GM19043 (cell line): ENCODE measurements at regions not wholly inside any gene's neighbourhood (a gene's known extent, or its start where the extent isn't known, plus 50 kb on each side); places are given as distances from the start of the nearest gene placed in this dataset.

Experiments used
- ATAC-seq: cut with Tn5 transposase; IDR thresholded peaks from one replicate; pipeline ENCODE4 v1.9.1; 2021; ENCODE audit warnings: low read depth; ENCODE audit not compliant: unreplicated experiment

DNA sequence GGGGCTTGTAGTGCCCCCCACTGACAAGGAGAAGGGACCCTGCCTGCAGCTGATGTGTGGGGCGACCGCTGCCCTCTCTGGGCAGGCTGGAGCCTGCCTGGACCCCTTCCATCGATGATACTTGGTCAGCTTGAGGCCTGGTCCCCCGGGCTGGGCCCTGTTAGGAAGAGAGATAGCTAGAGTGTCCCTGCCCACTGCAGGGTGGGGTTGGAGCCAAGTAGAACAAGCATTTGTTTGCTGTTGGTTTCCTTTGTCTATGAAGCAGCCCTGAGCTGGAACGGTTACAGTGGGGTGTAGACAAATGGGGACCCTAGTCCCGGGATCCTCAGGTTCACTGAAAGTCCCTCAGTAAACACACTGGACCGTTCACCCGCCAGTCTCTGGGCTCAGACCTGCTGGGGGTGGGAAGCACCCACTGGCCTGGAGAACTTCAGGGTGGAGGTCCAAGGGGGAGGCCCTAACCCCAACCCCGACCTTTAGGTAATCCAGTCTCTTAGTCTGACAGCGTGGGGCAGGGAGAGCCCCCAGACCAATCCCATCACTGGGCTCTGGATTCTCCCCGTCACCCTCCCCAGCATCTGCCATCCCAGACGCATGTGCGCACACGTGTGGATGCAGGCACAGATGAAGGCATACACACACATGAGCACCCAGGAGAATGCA is 204.8 kb upstream of the ZNF536 start:
- no peak for ATAC-seq

DNA sequence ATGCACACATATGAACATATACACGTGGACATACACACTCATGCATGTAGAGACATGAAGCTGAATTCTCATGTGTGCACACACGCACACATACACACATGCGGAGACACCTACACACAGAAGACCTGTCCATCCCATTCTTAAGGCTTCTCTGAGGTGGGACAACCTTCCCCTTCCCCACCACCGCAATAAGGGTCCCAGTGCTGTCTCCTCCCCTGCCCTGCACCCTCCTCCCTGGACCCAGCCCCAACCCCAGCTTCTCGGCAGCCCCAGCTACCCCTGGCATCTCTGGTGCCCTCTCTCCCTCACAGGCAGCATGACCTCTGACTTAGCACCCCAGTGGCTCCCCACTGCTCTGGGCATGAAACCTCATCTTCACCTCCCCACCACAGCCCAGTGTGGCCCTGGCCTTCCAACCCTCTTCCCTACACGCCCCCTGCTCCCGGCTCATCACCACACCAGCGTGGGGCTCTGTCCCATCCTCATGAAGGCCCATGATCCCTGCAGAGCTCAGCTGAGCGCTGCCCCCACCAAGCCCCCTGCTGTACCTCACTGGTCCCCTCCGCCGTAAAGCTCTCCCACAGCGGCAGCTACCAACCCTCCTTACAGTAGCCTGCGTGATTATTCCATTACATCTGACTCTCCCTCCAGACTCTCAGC is 204.1 kb upstream of the ZNF536 start:
- no peak for ATAC-seq

DNA sequence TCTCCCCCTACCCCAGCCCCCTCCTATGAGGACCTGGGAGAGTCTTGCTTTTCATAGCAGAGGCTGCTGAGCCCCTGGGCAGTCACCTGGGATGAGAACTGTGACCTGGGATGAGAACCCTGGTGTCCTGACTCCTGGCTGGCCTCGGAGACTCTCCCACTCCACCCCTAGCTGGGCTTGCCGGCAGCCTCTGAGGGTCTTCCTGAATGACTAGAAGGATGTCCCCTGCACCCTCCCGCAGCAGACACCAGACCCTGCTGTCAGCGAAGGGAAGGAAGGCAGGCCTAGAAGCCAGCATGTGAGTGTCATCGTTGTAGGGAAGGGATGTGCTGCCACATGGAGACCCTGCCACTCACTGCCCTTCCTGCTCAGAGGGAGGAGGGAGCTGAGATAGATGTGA is 203.4 kb upstream of the ZNF536 start:
- ATAC-seq = no peak

DNA sequence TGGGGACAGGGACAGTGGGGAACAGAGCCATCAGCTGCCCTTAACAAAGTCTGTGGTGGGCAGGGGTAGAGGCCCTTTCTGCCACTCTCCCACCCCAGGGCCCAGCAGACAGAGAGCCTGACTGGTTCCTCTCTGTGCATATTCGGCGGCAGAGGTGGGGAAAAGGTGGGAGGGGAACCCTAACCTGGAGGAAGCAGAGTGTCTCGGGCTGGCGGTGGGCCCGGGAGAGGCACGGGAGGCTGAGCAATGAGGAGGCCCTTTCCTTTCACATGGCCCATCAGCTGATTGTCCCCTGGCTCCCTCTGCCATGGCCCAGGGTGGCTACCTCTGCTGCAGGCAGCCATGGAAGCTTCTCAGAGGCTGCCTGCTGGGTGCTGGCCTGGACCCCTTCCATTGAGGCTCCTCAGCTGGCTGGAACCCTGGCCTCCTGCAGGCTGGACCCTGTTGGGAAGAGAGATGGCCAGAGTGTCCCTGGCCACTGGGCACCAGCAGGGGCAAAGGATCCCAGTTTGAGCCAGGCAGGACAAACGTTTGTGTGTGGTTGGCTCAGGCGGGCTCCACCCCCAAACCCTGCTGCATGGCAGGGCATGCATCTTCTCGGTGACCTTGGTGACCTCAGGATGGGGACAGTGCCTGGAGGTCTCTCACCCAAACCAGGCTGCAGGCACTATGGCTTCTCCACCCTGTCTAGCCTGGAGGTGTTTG is 202.8 kb upstream of the ZNF536 start:
- ATAC-seq = no peak

DNA sequence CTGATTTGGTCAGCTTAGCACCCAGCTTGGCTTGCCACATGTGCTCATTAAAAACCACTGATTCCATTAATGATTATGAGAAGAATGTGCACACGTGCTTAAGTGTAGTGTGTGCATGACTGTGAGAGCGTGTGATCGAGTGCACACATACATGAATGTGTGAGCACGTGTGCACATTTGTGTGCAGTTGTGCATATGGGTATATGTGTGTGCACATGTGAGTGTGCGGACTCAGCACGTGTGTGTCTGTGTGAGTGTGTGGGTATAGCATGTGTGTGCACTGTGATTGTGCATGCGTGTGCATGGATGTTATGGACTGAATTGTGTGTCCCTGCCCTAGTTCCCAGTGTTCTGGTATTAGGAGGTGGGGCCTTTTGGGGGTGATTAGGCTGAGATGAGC is 202.1 kb upstream of the ZNF536 start:
- no peak for ATAC-seq

DNA sequence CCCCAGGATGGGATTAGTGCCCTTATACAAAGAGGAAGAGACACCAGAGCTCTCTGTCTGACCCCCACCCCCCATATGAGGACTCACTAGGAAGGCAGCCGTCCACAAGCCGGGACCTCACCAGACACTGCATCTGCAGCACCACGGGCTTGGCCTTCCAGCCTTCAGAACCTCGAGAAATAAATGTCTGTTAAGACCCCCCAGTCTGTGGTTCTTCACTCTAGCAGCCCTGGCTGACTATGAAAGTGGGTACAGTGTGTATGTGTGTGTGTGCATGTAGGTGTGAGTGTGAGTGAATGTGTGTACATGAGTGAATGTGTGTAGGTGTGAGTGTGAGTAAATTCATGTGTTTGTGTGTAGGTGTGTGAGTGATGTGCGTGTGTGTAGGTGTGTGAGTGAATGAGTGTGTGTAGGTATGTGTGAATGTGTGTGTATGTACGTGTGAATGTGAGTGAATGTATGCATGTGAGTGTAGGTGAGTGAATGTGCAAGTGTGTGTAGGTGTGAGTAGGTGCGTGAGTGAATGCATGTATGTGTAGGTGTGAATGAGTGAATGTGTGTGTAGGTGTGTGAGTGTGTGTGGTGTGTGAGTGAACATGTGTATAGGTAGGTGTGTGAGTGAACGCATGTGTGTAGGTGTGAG is 201.6 kb upstream of the ZNF536 start:
- no peak for ATAC-seq

DNA sequence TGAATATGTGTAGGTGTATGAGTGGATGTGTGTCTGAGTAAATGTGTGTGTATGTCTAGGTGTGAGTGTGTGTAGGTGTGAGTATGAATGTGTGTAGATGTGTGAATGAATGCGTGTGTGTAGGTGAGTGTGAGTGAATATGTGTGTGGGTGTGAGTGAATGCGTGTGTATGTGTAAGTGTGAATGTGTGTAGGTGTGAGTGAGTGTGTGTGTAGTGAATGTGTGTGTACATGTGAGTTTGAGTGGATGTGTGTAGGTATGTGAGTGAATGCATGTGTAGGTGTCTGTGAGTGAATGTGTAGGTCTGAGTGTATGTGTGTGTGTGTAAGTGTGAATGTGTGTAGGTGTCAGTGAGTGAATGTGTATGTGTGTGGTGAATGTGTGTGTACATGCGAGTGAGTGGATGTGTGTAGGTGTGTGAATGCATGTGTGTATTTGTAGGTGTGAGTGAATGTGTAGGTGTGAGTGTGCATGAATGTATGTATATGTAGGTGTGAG is 201.0 kb upstream of the ZNF536 start:
- no peak for ATAC-seq

- ATAC-seq = no peak
Measured at GRCh38 chr19:30171795-30172612, 200.2 kb upstream of the ZNF536 start.

GRCh38 chr19:30172613-30173242 is 199.5 kb upstream of the ZNF536 start:
- ATAC-seq = no peak

- no peak for ATAC-seq
Measured at GRCh38 chr19:30173593-30174356, 198.4 kb upstream of the ZNF536 start.

DNA sequence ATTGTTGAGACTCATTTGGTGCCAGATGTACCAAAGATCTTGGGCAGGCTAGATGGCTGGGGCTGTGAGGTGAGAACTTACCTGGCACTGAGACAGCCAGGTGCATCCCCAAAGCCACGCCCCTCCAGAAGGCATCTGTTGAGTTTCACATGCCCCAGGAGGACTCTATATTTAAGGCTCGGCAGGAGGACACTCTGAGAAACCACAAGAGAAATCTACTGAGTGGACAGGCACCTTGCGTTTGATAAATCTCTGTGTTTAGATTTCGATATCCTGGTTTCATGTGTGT is 197.9 kb upstream of the ZNF536 start:
- no peak for ATAC-seq

DNA sequence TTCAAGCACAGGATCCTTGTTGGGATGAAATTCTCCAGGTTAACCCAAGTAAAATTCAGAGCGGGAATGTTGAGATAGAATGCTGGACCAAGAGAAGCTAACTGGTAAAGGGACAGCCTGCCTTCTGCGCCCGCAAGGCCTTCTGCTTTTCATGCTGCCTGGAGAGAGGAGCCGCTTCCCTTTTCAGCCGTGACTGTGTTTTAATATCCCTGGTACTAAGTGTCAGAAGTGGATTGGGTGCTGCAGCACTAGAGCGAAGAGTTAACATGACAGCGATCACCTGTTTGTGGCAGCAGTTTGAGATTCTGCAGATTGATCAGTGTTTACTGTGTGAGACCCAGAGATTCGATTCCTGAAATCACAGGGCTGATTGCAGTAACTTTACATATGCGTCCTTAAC is 197.4 kb upstream of the ZNF536 start:
- no peak for ATAC-seq

DNA sequence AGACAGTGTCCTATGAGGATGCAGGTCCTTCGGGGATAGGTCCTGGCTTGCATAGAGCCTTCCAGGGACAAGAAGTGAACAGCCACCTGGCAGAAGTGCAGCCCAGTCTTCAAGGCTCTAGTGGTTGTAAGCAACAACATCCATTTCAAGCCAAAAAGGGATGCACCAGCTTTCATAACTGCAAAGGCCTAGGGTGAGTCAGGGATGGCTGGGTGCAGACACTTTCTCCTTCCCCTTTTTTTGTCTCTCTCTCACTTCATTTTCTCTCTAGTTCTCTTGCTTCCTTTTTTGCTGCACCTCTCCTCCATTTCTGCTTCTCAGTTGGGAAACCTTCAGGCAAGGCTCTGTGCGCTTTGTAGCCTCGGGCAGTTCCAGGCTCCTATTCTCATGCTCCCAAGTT is 196.2 kb upstream of the ZNF536 start:
- no peak for ATAC-seq

DNA sequence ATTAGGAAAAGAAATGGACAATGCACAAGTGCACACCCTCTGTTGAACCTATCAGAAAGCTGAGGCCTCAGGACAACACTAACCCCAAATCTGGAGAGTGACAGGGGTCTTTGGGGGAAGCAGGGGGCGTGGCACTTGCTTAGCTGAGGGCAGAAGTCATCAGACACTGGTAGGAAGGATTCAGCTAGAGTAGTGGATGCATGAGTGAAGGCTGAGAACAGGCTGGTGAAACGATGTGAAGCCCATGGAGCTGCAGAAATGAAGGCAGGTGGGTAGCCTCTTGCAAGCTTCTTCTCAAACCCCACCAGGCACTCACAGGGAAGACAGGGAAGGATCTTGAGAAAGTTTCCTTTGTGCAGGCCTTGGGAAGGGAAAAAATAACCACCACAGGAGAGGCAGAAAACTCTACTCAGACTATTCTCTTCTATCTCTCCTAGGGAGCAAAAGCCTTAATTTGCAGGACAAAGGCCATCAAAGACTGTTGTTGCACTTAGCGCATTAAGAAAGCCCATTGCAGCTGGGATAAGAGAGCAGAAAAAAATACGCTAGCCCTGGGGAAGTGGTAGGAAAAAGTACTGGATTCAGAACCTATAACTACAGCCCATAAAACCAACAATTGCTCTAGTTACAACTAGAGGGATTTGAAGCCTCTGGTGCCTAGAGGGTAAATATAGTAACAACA is 193.3 kb upstream of the ZNF536 start:
- no peak for ATAC-seq

- ATAC-seq = no peak
Measured at GRCh38 chr19:30180691-30181090, 191.5 kb upstream of the ZNF536 start.

DNA sequence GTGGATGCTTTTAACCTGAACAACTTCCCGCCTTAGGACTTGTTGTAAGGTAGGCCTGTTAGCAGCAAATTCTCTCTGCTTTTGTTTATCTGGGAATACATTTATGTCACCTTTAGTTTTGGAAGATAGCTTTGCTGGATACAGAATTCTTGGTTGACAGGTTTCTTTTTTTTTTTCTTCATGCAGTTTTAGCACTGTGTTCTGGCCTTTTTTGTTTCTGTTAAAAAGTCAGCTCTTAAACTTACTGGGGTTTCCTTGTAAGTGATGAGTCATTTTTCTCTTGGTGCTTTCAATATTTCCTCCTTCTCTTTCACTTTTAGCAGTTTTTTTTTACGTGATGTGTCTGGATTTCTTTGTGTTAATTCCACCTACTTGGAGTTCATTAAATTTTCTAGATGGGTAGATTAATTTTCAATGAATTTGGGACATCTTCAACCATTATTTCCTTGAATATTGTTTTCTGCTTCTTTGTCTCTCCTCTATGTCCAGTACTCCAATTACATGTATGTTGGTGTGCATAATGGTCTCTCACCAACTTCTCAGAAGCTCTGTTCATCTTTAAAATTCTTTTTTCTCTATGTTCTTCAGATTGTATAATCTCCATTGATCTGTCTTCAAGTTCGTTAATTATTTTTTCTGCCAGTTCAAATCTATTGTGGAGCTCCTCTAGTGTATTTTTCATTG is 188.2 kb upstream of the ZNF536 start:
- no peak for ATAC-seq

DNA sequence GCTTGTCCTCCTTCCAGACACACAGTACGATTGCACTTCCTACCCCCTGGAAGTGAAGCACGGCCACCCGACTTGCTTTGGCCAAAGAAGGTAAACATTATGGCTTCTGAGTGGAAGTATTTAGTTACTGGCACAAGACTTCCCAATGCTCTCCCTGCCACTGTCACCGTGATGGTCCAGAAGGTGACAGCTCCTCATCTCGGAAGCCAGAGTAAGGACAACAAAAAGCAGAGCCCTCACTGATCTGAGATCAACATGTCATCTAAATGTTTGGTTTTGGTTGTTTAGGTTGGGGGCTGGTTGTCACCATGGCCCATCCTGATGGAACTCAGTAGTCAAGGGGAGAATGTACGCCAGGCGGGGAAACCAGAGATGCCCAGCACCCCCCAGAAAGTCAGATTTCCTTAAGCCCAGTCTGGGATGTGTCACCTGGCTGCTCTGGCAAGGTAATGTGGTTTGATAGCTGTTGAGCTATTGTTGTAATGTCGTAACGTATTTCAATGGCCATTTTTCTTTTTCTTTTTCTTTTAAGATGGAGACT is 170.1 kb upstream of the ZNF536 start:
- no peak for ATAC-seq

GRCh38 chr19:30204721-30205120 is 167.5 kb upstream of the ZNF536 start:
- ATAC-seq = no peak
